GM12891 (cell line): ENCODE measurements at regions not wholly inside any gene's neighbourhood (a gene's known extent, or its start where the extent isn't known, plus 50 kb on each side); places are given as distances from the start of the nearest gene placed in this dataset.

Experiments used
- POLR2A ChIP-seq: IDR thresholded peaks from 2 replicates; pipeline ENCODE4 v1.6.1; 2011; ENCODE audit warnings: low read depth, low read length, control low read depth
- TAF1 ChIP-seq: IDR thresholded peaks from 2 replicates; pipeline ENCODE4 v1.6.1; 2011; ENCODE audit warnings: low read depth, low read length, control low read depth

GRCh38 chr1:94296018-94296417 is 58.6 kb upstream of the ARHGAP29 start:
- TF ChIP-seq POLR2A (no peak), TAF1 (no peak)
